Liver (tissue), 8 donors: ENCODE measurements at regions not wholly inside any gene's neighbourhood (a gene's known extent, or its start where the extent isn't known, plus 50 kb on each side); places are given as distances from the start of the nearest gene placed in this dataset.

ENCODE experiments used
- DNase-seq: peaks from one replicate; pipeline ENCODE4 v3.0.0-alpha.2; 2017; ENCODE audit warnings: low spot score
- H3K27ac ChIP-seq, 2 donors: one replicate each; pipeline ENCODE4 v1.7.0; 2013; ENCODE audit warnings: inconsistent platforms in 2 of 2, low read length in 2 of 2, control low read depth in 1 of 2, low read depth in 1 of 2, mild to moderate bottlenecking in 1 of 2
- H3K27me3 ChIP-seq, 4 donors: one replicate each; pipeline versions ENCODE4 v1.6.1 to v1.7.0; 2013; ENCODE audit warnings: low read length in 3 of 4, inconsistent platforms in 1 of 4, mild to moderate bottlenecking in 1 of 4, moderate library complexity in 1 of 4; ENCODE audit not compliant: control insufficient read depth in 4 of 4, insufficient read depth in 4 of 4
- H3K36me3 ChIP-seq, 4 donors: one replicate each; pipeline versions ENCODE4 v1.6.1 to v1.7.0; 2013; ENCODE audit warnings: low read length in 3 of 4, mild to moderate bottlenecking in 3 of 4, low read depth in 1 of 4, moderate library complexity in 1 of 4; ENCODE audit not compliant: control insufficient read depth in 4 of 4, insufficient read depth in 3 of 4
- H3K4me1 ChIP-seq, 4 donors: one replicate each; pipeline versions ENCODE4 v1.6.1 to v1.7.0; 2013; ENCODE audit warnings: low read length in 3 of 4, mild to moderate bottlenecking in 3 of 4, moderate library complexity in 1 of 4; ENCODE audit not compliant: control insufficient read depth in 4 of 4, insufficient read depth in 4 of 4
- H3K4me3 ChIP-seq, 3 donors: one replicate each; pipeline versions ENCODE4 v1.6.1 to v1.7.0; 2013; ENCODE audit warnings: low read length in 3 of 3, control low read depth in 1 of 3, low read depth in 1 of 3, mild to moderate bottlenecking in 1 of 3
- H3K9ac ChIP-seq, 2 donors: one replicate each; pipeline ENCODE4 v1.7.0; 2013; ENCODE audit warnings: low read length in 2 of 2, mild to moderate bottlenecking in 2 of 2, moderate library complexity in 2 of 2, control low read depth in 1 of 2, low read depth in 1 of 2
- H3K9me3 ChIP-seq, 4 donors: one replicate each; pipeline versions ENCODE4 v1.6.1 to v1.7.0; 2013; ENCODE audit warnings: low read length in 3 of 4; ENCODE audit not compliant: control insufficient read depth in 4 of 4
- NR2F2 ChIP-seq: IDR thresholded peaks from 2 replicates; pipeline ENCODE4 v1.6.1; 2016; ENCODE audit warnings: antibody characterized with exemption
- RAD21 ChIP-seq, 2 donors: IDR thresholded peaks; 2 replicates each; pipeline ENCODE4 v1.6.1; 2016; ENCODE audit warnings: antibody characterized with exemption in 2 of 2, mild to moderate bottlenecking in 2 of 2
- RXRA ChIP-seq, 2 donors: IDR thresholded peaks; 2 replicates each; pipeline ENCODE4 v1.6.1; 2017 to 2018; ENCODE audit warnings: antibody characterized with exemption in 2 of 2, mild to moderate bottlenecking in 1 of 2
- TAF1 ChIP-seq: conservative IDR thresholded peaks from 2 replicates; pipeline ENCODE4 v1.6.1; 2016; ENCODE audit warnings: antibody characterized with exemption, mild to moderate bottlenecking
- YY1 ChIP-seq: IDR thresholded peaks from 2 replicates; pipeline ENCODE4 v1.6.1; 2016; ENCODE audit warnings: antibody characterized with exemption, mild to moderate bottlenecking
- WGBS: extraction: QIAGEN DNeasy Blood & Tissue Kit; methylation state at CpG from one replicate; pipeline ENCODE4 v1.1.7; 2013; 5-methylcytosine and 5-hydroxymethylcytosine counted together
- TF ChIP-seq, protein P1 (sequence below): IDR thresholded peaks from 2 replicates; pipeline ENCODE4 v1.6.1; 2016; ENCODE audit warnings: antibody characterized with exemption
- TF ChIP-seq, protein P2 (sequence below): IDR thresholded peaks from 2 replicates; pipeline ENCODE4 v1.6.1; 2016; ENCODE audit warnings: antibody characterized with exemption
- TF ChIP-seq, protein P3 (sequence below): IDR thresholded peaks from 2 replicates; pipeline ENCODE4 v1.6.1; 2016; ENCODE audit warnings: antibody characterized with exemption, mild to moderate bottlenecking
- TF ChIP-seq, protein P4 (sequence below): fragments of 150-350 bp; IDR thresholded peaks from 2 replicates; pipeline ENCODE4 v1.5.1; 2017; ENCODE audit warnings: improper control_type of control experiment, low read depth, low read length; ENCODE audit not compliant: missing input control
- TF ChIP-seq, protein P5 (sequence below): IDR thresholded peaks from 2 replicates; pipeline ENCODE4 v1.6.1; 2016; ENCODE audit warnings: antibody characterized with exemption
- donor health status: healthy.
- donor health status: healthy.
- donor health status: healthy.
- donor health status: healthy.
- donor health status: healthy.

DNA sequence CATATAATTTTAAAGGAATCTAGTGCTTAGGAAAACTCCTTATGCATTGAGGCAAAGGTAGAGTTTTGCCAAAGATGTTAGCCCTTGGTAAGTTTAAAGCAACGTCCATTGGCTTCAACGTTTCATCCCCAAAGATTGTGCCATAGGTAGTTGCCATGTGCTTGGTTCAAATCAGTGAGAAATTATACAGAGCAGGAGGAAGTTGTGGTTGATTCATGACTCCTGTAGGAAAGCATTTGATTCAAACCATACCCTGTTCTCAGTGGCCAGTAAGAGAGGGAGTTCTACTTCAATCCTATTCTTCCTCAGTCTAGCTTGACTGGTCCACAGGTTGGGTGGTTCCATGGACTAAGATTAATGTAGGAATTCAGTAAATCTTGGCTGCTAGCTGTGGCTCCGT is 535.6 kb downstream of the QKI start:
- DNase-seq, result no peak
- 85% methylated on average over 3 of the region's 3 CpGs for WGBS
- no peaks in the 10 kb centered on the region for H3K9me3 ChIP-seq
- H3K27me3 ChIP-seq, result no peaks in the 10 kb centered on the region
- no peak overlapping the region for H3K27ac ChIP-seq
- no peak overlapping the region for H3K4me3 ChIP-seq
- no peak overlapping the region for H3K9ac ChIP-seq
- H3K4me1 ChIP-seq, result peaks cover 0 to 4% (median 1%) of the 10 kb centered on the region in 4 donors
- H3K36me3 ChIP-seq, result no peaks in the 10 kb centered on the region
- TF ChIP-seq, protein P1, sequence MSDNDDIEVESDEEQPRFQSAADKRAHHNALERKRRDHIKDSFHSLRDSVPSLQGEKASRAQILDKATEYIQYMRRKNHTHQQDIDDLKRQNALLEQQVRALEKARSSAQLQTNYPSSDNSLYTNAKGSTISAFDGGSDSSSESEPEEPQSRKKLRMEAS, result no peak
- no peak for TF ChIP-seq RXRA (IDR thresholded peaks at IDR 0.05)
- TF ChIP-seq YY1, result no peak

DNA sequence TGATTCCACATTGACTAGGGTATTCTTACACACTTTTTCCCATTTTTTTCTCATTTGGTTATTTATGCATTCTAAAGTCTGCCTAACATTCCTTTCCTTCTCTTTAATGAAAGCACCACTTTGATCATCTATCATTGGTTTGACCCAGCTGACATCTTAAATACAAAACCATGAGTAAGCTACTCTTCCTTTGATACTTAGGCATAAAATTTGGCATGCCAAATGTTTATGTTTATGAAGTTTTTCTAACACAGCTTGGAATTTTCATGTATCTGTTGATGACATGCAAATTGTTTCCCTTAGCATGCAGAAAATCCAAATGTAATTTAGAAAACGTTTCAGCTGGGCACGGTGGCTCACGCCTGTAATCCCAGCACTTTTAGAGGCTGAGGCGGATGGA is 534.9 kb downstream of the QKI start:
- no peaks in the 10 kb centered on the region for H3K9me3 ChIP-seq
- no peak overlapping the region for H3K27ac ChIP-seq
- H3K4me3 ChIP-seq, result no peak overlapping the region
- no peaks in the 10 kb centered on the region for H3K27me3 ChIP-seq
- no peak for DNase-seq
- H3K4me1 ChIP-seq, result peaks cover 0 to 4% (median 1%) of the 10 kb centered on the region in 4 donors
- TF ChIP-seq NR2F2 (no peak), TAF1 (no peak), RAD21 (IDR thresholded peaks at IDR 0.05) (no peak)
- TF ChIP-seq, protein P2, sequence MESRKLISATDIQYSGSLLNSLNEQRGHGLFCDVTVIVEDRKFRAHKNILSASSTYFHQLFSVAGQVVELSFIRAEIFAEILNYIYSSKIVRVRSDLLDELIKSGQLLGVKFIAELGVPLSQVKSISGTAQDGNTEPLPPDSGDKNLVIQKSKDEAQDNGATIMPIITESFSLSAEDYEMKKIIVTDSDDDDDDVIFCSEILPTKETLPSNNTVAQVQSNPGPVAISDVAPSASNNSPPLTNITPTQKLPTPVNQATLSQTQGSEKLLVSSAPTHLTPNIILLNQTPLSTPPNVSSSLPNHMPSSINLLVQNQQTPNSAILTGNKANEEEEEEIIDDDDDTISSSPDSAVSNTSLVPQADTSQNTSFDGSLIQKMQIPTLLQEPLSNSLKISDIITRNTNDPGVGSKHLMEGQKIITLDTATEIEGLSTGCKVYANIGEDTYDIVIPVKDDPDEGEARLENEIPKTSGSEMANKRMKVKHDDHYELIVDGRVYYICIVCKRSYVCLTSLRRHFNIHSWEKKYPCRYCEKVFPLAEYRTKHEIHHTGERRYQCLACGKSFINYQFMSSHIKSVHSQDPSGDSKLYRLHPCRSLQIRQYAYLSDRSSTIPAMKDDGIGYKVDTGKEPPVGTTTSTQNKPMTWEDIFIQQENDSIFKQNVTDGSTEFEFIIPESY, result no peak
- TF ChIP-seq, protein P3, sequence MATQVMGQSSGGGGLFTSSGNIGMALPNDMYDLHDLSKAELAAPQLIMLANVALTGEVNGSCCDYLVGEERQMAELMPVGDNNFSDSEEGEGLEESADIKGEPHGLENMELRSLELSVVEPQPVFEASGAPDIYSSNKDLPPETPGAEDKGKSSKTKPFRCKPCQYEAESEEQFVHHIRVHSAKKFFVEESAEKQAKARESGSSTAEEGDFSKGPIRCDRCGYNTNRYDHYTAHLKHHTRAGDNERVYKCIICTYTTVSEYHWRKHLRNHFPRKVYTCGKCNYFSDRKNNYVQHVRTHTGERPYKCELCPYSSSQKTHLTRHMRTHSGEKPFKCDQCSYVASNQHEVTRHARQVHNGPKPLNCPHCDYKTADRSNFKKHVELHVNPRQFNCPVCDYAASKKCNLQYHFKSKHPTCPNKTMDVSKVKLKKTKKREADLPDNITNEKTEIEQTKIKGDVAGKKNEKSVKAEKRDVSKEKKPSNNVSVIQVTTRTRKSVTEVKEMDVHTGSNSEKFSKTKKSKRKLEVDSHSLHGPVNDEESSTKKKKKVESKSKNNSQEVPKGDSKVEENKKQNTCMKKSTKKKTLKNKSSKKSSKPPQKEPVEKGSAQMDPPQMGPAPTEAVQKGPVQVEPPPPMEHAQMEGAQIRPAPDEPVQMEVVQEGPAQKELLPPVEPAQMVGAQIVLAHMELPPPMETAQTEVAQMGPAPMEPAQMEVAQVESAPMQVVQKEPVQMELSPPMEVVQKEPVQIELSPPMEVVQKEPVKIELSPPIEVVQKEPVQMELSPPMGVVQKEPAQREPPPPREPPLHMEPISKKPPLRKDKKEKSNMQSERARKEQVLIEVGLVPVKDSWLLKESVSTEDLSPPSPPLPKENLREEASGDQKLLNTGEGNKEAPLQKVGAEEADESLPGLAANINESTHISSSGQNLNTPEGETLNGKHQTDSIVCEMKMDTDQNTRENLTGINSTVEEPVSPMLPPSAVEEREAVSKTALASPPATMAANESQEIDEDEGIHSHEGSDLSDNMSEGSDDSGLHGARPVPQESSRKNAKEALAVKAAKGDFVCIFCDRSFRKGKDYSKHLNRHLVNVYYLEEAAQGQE, result no peak
- TF ChIP-seq, protein P4, sequence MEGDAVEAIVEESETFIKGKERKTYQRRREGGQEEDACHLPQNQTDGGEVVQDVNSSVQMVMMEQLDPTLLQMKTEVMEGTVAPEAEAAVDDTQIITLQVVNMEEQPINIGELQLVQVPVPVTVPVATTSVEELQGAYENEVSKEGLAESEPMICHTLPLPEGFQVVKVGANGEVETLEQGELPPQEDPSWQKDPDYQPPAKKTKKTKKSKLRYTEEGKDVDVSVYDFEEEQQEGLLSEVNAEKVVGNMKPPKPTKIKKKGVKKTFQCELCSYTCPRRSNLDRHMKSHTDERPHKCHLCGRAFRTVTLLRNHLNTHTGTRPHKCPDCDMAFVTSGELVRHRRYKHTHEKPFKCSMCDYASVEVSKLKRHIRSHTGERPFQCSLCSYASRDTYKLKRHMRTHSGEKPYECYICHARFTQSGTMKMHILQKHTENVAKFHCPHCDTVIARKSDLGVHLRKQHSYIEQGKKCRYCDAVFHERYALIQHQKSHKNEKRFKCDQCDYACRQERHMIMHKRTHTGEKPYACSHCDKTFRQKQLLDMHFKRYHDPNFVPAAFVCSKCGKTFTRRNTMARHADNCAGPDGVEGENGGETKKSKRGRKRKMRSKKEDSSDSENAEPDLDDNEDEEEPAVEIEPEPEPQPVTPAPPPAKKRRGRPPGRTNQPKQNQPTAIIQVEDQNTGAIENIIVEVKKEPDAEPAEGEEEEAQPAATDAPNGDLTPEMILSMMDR, result no peak
- TF ChIP-seq, protein P5, sequence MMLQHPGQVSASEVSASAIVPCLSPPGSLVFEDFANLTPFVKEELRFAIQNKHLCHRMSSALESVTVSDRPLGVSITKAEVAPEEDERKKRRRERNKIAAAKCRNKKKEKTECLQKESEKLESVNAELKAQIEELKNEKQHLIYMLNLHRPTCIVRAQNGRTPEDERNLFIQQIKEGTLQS, result no peak
- no peaks in the 10 kb centered on the region for H3K36me3 ChIP-seq
- 90% methylated on average over 4 of the region's 4 CpGs for WGBS
- no peak overlapping the region for H3K9ac ChIP-seq
